ENCODE measurements at regions not wholly inside any gene's neighbourhood (a gene's known extent, or its start where the extent isn't known, plus 50 kb on each side); places are given as distances from the start of the nearest gene placed in this dataset.

DNA sequence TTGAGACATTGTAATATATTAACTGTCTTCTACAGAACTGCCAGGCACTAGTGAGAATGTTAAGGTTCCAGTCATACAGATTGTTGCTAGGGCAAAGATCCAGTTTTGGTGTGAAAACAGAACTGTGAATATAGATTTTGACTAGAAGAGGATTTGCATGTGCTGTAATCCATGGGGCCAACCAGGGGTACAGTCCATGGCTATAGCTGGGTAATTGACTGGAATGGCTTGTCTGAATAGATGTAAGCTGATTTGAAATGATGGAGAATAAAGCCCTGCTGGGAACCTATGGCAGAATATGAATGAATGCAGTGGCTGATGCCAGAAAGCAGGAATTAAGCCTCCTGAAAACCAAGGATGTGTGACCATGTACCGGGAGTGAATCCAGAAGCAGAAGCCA, 748.5 kb upstream of the CDH10 start:
- Histone ChIP-seq H3K36me3 (ENCODE audit: low read length) (no peaks in the 10 kb centered on the region), H3K9me2 (replicated peaks; ENCODE audit: insufficient read depth, low read length) (no peaks in the 10 kb centered on the region), H4K20me1 (ENCODE audit: low read depth, low read length) (no peaks in the 10 kb centered on the region), H2AFZ (ENCODE audit: low read depth, low read length, severe bottlenecking) (peak overlapping the region; percentile 49), H3K27me3 (ENCODE audit: low read length) (no peaks in the 10 kb centered on the region), H3K4me3 (ENCODE audit: insufficient read depth, low read length, poor library complexity, severe bottlenecking) (no peak overlapping the region), H3K27ac (ENCODE audit: low read depth, low read length) (no peak overlapping the region), H3K9ac (ENCODE audit: low read length) (no peak overlapping the region), H3K4me2 (ENCODE audit: low read depth, low read length, poor library complexity, severe bottlenecking) (no peak overlapping the region), H3K9me3 (ENCODE audit: insufficient read depth, low read length) (no peaks in the 10 kb centered on the region), H3F3A (ENCODE audit: insufficient read depth) (no peaks in the 10 kb centered on the region), H3K79me2 (ENCODE audit: insufficient read depth, low read length) (no peaks in the 10 kb centered on the region)
- TF ChIP-seq EZH2phosphoT487 (conservative IDR thresholded peaks at IDR 0.05; ENCODE audit: low read length), result no peak
- TF ChIP-seq, protein P1, sequence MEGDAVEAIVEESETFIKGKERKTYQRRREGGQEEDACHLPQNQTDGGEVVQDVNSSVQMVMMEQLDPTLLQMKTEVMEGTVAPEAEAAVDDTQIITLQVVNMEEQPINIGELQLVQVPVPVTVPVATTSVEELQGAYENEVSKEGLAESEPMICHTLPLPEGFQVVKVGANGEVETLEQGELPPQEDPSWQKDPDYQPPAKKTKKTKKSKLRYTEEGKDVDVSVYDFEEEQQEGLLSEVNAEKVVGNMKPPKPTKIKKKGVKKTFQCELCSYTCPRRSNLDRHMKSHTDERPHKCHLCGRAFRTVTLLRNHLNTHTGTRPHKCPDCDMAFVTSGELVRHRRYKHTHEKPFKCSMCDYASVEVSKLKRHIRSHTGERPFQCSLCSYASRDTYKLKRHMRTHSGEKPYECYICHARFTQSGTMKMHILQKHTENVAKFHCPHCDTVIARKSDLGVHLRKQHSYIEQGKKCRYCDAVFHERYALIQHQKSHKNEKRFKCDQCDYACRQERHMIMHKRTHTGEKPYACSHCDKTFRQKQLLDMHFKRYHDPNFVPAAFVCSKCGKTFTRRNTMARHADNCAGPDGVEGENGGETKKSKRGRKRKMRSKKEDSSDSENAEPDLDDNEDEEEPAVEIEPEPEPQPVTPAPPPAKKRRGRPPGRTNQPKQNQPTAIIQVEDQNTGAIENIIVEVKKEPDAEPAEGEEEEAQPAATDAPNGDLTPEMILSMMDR (IDR thresholded peaks at IDR 0.05; ENCODE audit: insufficient read depth, low read length, poor library complexity, severe bottlenecking), result no peak

- H3K36me3 ChIP-seq (ENCODE audit: low read length), result no peaks in the 10 kb centered on the region
- H2AFZ ChIP-seq (ENCODE audit: low read depth, low read length, severe bottlenecking), result no peak overlapping the region
Observed at GRCh38 chr5:25387953-25388352, 743.2 kb upstream of the CDH10 start.

DNA sequence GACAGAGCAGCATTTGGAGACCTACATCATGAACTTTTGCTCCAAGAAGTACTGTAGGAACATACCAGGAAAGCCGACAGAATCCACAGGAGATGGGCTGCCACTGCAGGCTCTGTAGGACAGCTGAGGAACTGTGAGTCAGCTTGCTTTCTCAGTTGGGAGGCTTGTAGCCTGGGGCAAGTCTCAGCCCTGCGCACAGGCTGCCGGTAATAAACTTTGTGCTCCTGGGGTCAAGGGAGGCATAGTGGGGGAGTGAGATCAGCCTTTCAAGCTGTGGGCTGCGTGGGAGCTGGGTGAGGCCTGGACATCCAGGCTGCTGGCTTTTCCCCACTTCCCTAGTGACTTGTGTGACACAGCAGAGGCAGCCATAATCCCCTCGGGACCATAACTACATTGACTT, 718.0 kb upstream of the CDH10 start:
- no peaks in the 10 kb centered on the region for H3K9me3 ChIP-seq (ENCODE audit: insufficient read depth, low read length)
- H3K4me2 ChIP-seq (ENCODE audit: low read depth, low read length, poor library complexity, severe bottlenecking), result no peak overlapping the region
- H3K27ac ChIP-seq (ENCODE audit: low read depth, low read length), result no peak overlapping the region
- no peaks in the 10 kb centered on the region for H3K27me3 ChIP-seq (ENCODE audit: low read length)
- H3K9me2 ChIP-seq (replicated peaks; ENCODE audit: insufficient read depth, low read length), result no peaks in the 10 kb centered on the region
- no peaks in the 10 kb centered on the region for H3K36me3 ChIP-seq (ENCODE audit: low read length)
- no peak overlapping the region for H3K9ac ChIP-seq (ENCODE audit: low read length)
- H4K20me1 ChIP-seq (ENCODE audit: low read depth, low read length), result no peaks in the 10 kb centered on the region
- TF ChIP-seq EZH2phosphoT487 (conservative IDR thresholded peaks at IDR 0.05; ENCODE audit: low read length), result no peak
- H2AFZ ChIP-seq (ENCODE audit: low read depth, low read length, severe bottlenecking), result no peak overlapping the region
- H3K79me2 ChIP-seq (ENCODE audit: insufficient read depth, low read length), result no peaks in the 10 kb centered on the region
- no peak overlapping the region for H3K4me3 ChIP-seq (ENCODE audit: insufficient read depth, low read length, poor library complexity, severe bottlenecking)
- no peaks in the 10 kb centered on the region for H3F3A ChIP-seq (ENCODE audit: insufficient read depth)

More at GRCh38 chr5:25387953-25388352, 743.2 kb upstream of the CDH10 start:
- H3K9me3 ChIP-seq (ENCODE audit: insufficient read depth, low read length), result no peaks in the 10 kb centered on the region
- no peaks in the 10 kb centered on the region for H3K27me3 ChIP-seq (ENCODE audit: low read length)
- H3K4me2 ChIP-seq (ENCODE audit: low read depth, low read length, poor library complexity, severe bottlenecking), result no peak overlapping the region
- no peak overlapping the region for H3K27ac ChIP-seq (ENCODE audit: low read depth, low read length)
- no peaks in the 10 kb centered on the region for H3F3A ChIP-seq (ENCODE audit: insufficient read depth)
- H3K9ac ChIP-seq (ENCODE audit: low read length), result no peak overlapping the region
- no peaks in the 10 kb centered on the region for H3K79me2 ChIP-seq (ENCODE audit: insufficient read depth, low read length)
- no peaks in the 10 kb centered on the region for H3K9me2 ChIP-seq (replicated peaks; ENCODE audit: insufficient read depth, low read length)
- H4K20me1 ChIP-seq (ENCODE audit: low read depth, low read length), result no peaks in the 10 kb centered on the region
- H3K4me3 ChIP-seq (ENCODE audit: insufficient read depth, low read length, poor library complexity, severe bottlenecking), result no peak overlapping the region
- TF ChIP-seq EZH2phosphoT487 (conservative IDR thresholded peaks at IDR 0.05; ENCODE audit: low read length), result no peak
- TF ChIP-seq, protein P1 (IDR thresholded peaks at IDR 0.05; ENCODE audit: insufficient read depth, low read length, poor library complexity, severe bottlenecking), result no peak

GRCh38 chr5:25358919-25359318, 714.1 kb upstream of the CDH10 start:
- no peaks in the 10 kb centered on the region for H3K27me3 ChIP-seq (ENCODE audit: low read length)
- no peaks in the 10 kb centered on the region for H3F3A ChIP-seq (ENCODE audit: insufficient read depth)
- no peak for TF ChIP-seq EZH2phosphoT487 (conservative IDR thresholded peaks at IDR 0.05; ENCODE audit: low read length)
- TF ChIP-seq, protein P1 (IDR thresholded peaks at IDR 0.05; ENCODE audit: insufficient read depth, low read length, poor library complexity, severe bottlenecking), result no peak
- H3K9me3 ChIP-seq (ENCODE audit: insufficient read depth, low read length), result no peaks in the 10 kb centered on the region
- H3K4me2 ChIP-seq (ENCODE audit: low read depth, low read length, poor library complexity, severe bottlenecking), result no peak overlapping the region
- no peak overlapping the region for H2AFZ ChIP-seq (ENCODE audit: low read depth, low read length, severe bottlenecking)
- H3K9me2 ChIP-seq (replicated peaks; ENCODE audit: insufficient read depth, low read length), result no peaks in the 10 kb centered on the region
- H3K9ac ChIP-seq (ENCODE audit: low read length), result no peak overlapping the region
- H3K4me3 ChIP-seq (ENCODE audit: insufficient read depth, low read length, poor library complexity, severe bottlenecking), result no peak overlapping the region
- no peaks in the 10 kb centered on the region for H3K79me2 ChIP-seq (ENCODE audit: insufficient read depth, low read length)
- no peaks in the 10 kb centered on the region for H4K20me1 ChIP-seq (ENCODE audit: low read depth, low read length)
- H3K36me3 ChIP-seq (ENCODE audit: low read length), result no peaks in the 10 kb centered on the region
- no peak overlapping the region for H3K27ac ChIP-seq (ENCODE audit: low read depth, low read length)

Data from SU-DHL-6 (cell line).